Suprapubic skin (tissue), 3 donors: ENCODE measurements at regions not wholly inside any gene's neighbourhood (a gene's known extent, or its start where the extent isn't known, plus 50 kb on each side); places are given as distances from the start of the nearest gene placed in this dataset.

ENCODE experiments used
- CTCF ChIP-seq, 2 donors: fragments of 200-600 bp in 1 of 2; fragments of 450-650 bp in 1 of 2; sonication (generic) in 1 of 2; IDR thresholded peaks; one replicate each; pipeline ENCODE4 v1.5.1; 2016 to 2019; ENCODE audit warnings: antibody characterized with exemption in 2 of 2, mild to moderate bottlenecking in 1 of 2, moderate library complexity in 1 of 2
- EP300 ChIP-seq: sonication (generic); formaldehyde crosslinking; IDR thresholded peaks from one replicate; pipeline ENCODE4 v1.6.1; 2017; ENCODE audit warnings: antibody characterized with exemption
- POLR2A ChIP-seq, 2 donors: fragments of 450-650 bp; IDR thresholded peaks; one replicate each; pipeline ENCODE4 v1.6.1; 2017; ENCODE audit warnings: antibody characterized with exemption in 2 of 2, mild to moderate bottlenecking in 2 of 2, moderate library complexity in 2 of 2

GRCh38 chr15:70345251-70346019 is 247.7 kb upstream of the TLE3 start:
- TF ChIP-seq CTCF (IDR thresholded peaks at IDR 0.05) (no peak), POLR2A (IDR thresholded peaks at IDR 0.05) (no peak), EP300 (no peak)
